DOHH2 (cell line): ENCODE measurements at regions not wholly inside any gene's neighbourhood (a gene's known extent, or its start where the extent isn't known, plus 50 kb on each side); places are given as distances from the start of the nearest gene placed in this dataset.
"Not testable (repeated sequence)": the region's sequence is repeated elsewhere in the genome, so short reads cannot be mapped to it uniquely, and the experiment has no call there.

Experiments
- H3F3A ChIP-seq: fragments of 200-600 bp; sonication (generic), shearing (Covaris generic); 2 replicates; pipeline ENCODE4 v1.6.0; 2016; ENCODE audit warnings: antibody characterized with exemption, mild to moderate bottlenecking; ENCODE audit not compliant: control insufficient read depth, insufficient read depth
- H3K27ac ChIP-seq: fragments of 200-600 bp; sonication (generic); 2 replicates; pipeline ENCODE4 v1.5.1; 2014; ENCODE audit warnings: low read depth, mild to moderate bottlenecking, low read length, moderate library complexity
- H3K27me3 ChIP-seq: fragments of 200-600 bp; sonication (generic); 2 replicates; pipeline ENCODE4 v1.6.1; 2014; ENCODE audit warnings: mild to moderate bottlenecking, low read length, mixed read lengths; ENCODE audit not compliant: control insufficient read depth
- H3K36me3 ChIP-seq: fragments of 200-600 bp; sonication (generic); 2 replicates; pipeline ENCODE4 v1.6.1; 2014; ENCODE audit warnings: mild to moderate bottlenecking, low read length, moderate library complexity, mixed read lengths; ENCODE audit not compliant: control insufficient read depth
- H3K4me1 ChIP-seq: fragments of 200-600 bp; sonication (generic); 2 replicates; pipeline ENCODE4 v1.6.1; 2014; ENCODE audit warnings: mild to moderate bottlenecking, low read length, mixed read lengths; ENCODE audit not compliant: control insufficient read depth
- H3K4me2 ChIP-seq: fragments of 200-600 bp; sonication (generic); 2 replicates; pipeline ENCODE4 v1.6.0; 2014; ENCODE audit warnings: mild to moderate bottlenecking, low read length, moderate library complexity
- H3K4me3 ChIP-seq: fragments of 200-600 bp; sonication (generic); 2 replicates; pipeline ENCODE4 v1.5.1; 2014; ENCODE audit warnings: mild to moderate bottlenecking, low read length, mixed read lengths
- H3K79me2 ChIP-seq: fragments of 200-600 bp; sonication (generic); 2 replicates; pipeline ENCODE4 v1.6.1; 2014; ENCODE audit warnings: mild to moderate bottlenecking, low read length, mixed read lengths; ENCODE audit not compliant: control insufficient read depth
- H3K9me2 ChIP-seq: fragments of 200-600 bp; sonication (generic); replicated peaks from 2 replicates; pipeline ENCODE4 v1.6.1; 2014; ENCODE audit warnings: mild to moderate bottlenecking, low read length, mixed read lengths; ENCODE audit not compliant: control insufficient read depth
- H3K9me3 ChIP-seq: fragments of 200-600 bp; sonication (generic); 2 replicates; pipeline ENCODE4 v1.6.1; 2014; ENCODE audit warnings: antibody characterized with exemption, low read length, mixed read lengths; ENCODE audit not compliant: control insufficient read depth, insufficient read depth
- H4K20me1 ChIP-seq: fragments of 200-600 bp; sonication (generic); 2 replicates; pipeline ENCODE4 v1.6.0; 2014; ENCODE audit warnings: low read depth, mild to moderate bottlenecking, antibody characterized with exemption, low read length, moderate library complexity; ENCODE audit not compliant: control insufficient read depth, insufficient read depth
- CTCF ChIP-seq: fragments of 200-600 bp; sonication (generic); IDR thresholded peaks from one replicate; pipeline ENCODE4 v1.5.1; 2014; ENCODE audit warnings: antibody characterized with exemption, mild to moderate bottlenecking, low read depth, low read length; ENCODE audit not compliant: poor library complexity, severe bottlenecking
- EZH2phosphoT487 ChIP-seq: fragments of 200-600 bp; sonication (generic); IDR thresholded peaks from 2 replicates; pipeline ENCODE4 v1.6.1; 2017; ENCODE audit warnings: borderline replicate concordance, mild to moderate bottlenecking, antibody characterized with exemption, low read length, moderate library complexity, mixed read lengths

GRCh38 chr1:68725001-68725752, 228.3 kb upstream of the DEPDC1 start:
- Histone ChIP-seq H3K27ac (no peak overlapping the region), H3K36me3 (no peaks in the 10 kb centered on the region), H3K27me3 (no peaks in the 10 kb centered on the region), H3F3A (no peaks in the 10 kb centered on the region), H3K4me2 (no peak overlapping the region), H3K9me2 (no peaks in the 10 kb centered on the region; the same call in 1 of the 2 replicates), H3K4me3 (no peak overlapping the region), H3K9me3 (no peaks in the 10 kb centered on the region), H4K20me1 (no peaks in the 10 kb centered on the region), H3K79me2 (no peaks in the 10 kb centered on the region), H3K4me1 (no peaks in the 10 kb centered on the region)
- TF ChIP-seq CTCF (no peak), EZH2phosphoT487 (no peak)

- H3K36me3 ChIP-seq, H3K4me3 ChIP-seq: not testable (repeated sequence)
Observed at GRCh38 chr1:68739486-68739885, 242.6 kb upstream of the DEPDC1 start.

GRCh38 chr1:68745011-68745410, 248.1 kb upstream of the DEPDC1 start:
- no peaks in the 10 kb centered on the region for H3F3A ChIP-seq
- H3K36me3 ChIP-seq: no peaks in the 10 kb centered on the region
- no peak overlapping the region for H3K4me2 ChIP-seq
- H3K27ac ChIP-seq: no peak overlapping the region
- H4K20me1 ChIP-seq: no peaks in the 10 kb centered on the region
- TF ChIP-seq EZH2phosphoT487 (no peak), CTCF (no peak)
- no peaks in the 10 kb centered on the region for H3K27me3 ChIP-seq
- no peak overlapping the region for H3K4me3 ChIP-seq
- H3K79me2 ChIP-seq: no peaks in the 10 kb centered on the region
- no peaks in the 10 kb centered on the region for H3K4me1 ChIP-seq
- H3K9me2 ChIP-seq: no peaks in the 10 kb centered on the region
- H3K9me3 ChIP-seq: peaks cover 6% of the 10 kb centered on the region; the same call in 1 of the 2 replicates

More at GRCh38 chr1:68739486-68739885, 242.6 kb upstream of the DEPDC1 start:
- not testable (repeated sequence) for H3K79me2 ChIP-seq, H3K4me2 ChIP-seq, H3K27ac ChIP-seq, H3K9me3 ChIP-seq, H3K4me1 ChIP-seq, H3K9me2 ChIP-seq, H3K27me3 ChIP-seq, H4K20me1 ChIP-seq, H3F3A ChIP-seq

- Histone ChIP-seq H3K4me3 (no peak overlapping the region), H3K27me3 (no peaks in the 10 kb centered on the region), H3K79me2 (no peaks in the 10 kb centered on the region), H3K36me3 (no peaks in the 10 kb centered on the region), H3K27ac (no peak overlapping the region), H3K4me2 (no peak overlapping the region), H4K20me1 (no peaks in the 10 kb centered on the region), H3K9me3 (peaks cover 6% of the 10 kb centered on the region; the same call in 1 of the 2 replicates), H3F3A (no peaks in the 10 kb centered on the region), H3K9me2 (no peaks in the 10 kb centered on the region), H3K4me1 (no peaks in the 10 kb centered on the region)
- TF ChIP-seq EZH2phosphoT487: no peak
- no peak for TF ChIP-seq CTCF
Observed at GRCh38 chr1:68745451-68745850, 248.6 kb upstream of the DEPDC1 start.
